CD4-positive, alpha-beta T cell (primary cell): ENCODE measurements at regions not wholly inside any gene's neighbourhood (a gene's known extent, or its start where the extent isn't known, plus 50 kb on each side); places are given as distances from the start of the nearest gene placed in this dataset.

Experiments
- ATAC-seq: fragments of 200-7000 bp; cut with Tn5 transposase; one replicate; pipeline ENCODE4 v1.10.0; 2022; ENCODE audit warnings: mild to moderate bottlenecking; ENCODE audit not compliant: poor library complexity
- CTCF ChIA-PET: fragments of 350-600 bp; sonication (Branson Sonifier 250); formaldehyde crosslinking; loops from one replicate; lab custom pipeline; 2021; ENCODE audit warnings: antibody characterized with exemption, inconsistent platforms; lab: Charles Lee
- POLR2A ChIA-PET: fragments of 350-600 bp; sonication (Branson Sonifier 250); formaldehyde crosslinking; loops from one replicate; lab custom pipeline; 2021; ENCODE audit warnings: antibody characterized with exemption, inconsistent platforms; lab: Charles Lee
- DNase-seq, 14 experiments: peaks; one replicate each; pipeline ENCODE4 v3.0.0-alpha.2; 2013 to 2020; ENCODE audit warnings: mixed read lengths in 2 of 14
- H3K27ac ChIP-seq, 2 donors: one replicate each; pipeline versions ENCODE4 v1.5.1 to v1.7.0; 2013; ENCODE audit warnings: low read length in 2 of 2, low read depth in 1 of 2, mild to moderate bottlenecking in 1 of 2
- H3K27me3 ChIP-seq, 2 experiments: 1 replicate in 1 of 2; 2 replicates in 1 of 2; pipeline versions ENCODE4 v1.6.1 to v1.7.0; 2013; ENCODE audit warnings: low read length in 2 of 2, control low read depth in 1 of 2, mild to moderate bottlenecking in 1 of 2, moderate library complexity in 1 of 2; ENCODE audit not compliant: insufficient read depth in 2 of 2, control insufficient read depth in 1 of 2
- H3K36me3 ChIP-seq: one replicate; pipeline ENCODE4 v1.6.1; 2013; ENCODE audit warnings: low read length, control low read depth; ENCODE audit not compliant: insufficient read depth
- H3K4me1 ChIP-seq: one replicate; pipeline ENCODE4 v1.6.1; 2013; ENCODE audit warnings: low read length, control low read depth; ENCODE audit not compliant: insufficient read depth
- H3K4me3 ChIP-seq: one replicate; pipeline ENCODE4 v1.5.1; 2013; ENCODE audit warnings: mild to moderate bottlenecking, low read length, moderate library complexity
- H3K9me3 ChIP-seq, 2 experiments: 1 replicate in 1 of 2; 2 replicates in 1 of 2; pipeline versions ENCODE4 v1.6.1 to v1.7.0; 2013; ENCODE audit warnings: low read length in 2 of 2, mild to moderate bottlenecking in 2 of 2, control low read depth in 1 of 2, moderate library complexity in 1 of 2; ENCODE audit not compliant: control insufficient read depth in 1 of 2, insufficient read depth in 1 of 2
- H3K27ac Mint-ChIP-seq: one replicate; pipeline ENCODE4 v1.8.0; 2020; ENCODE audit warnings: mixed read lengths
- H3K27me3 Mint-ChIP-seq: one replicate; pipeline ENCODE4 v1.8.0; 2021; ENCODE audit warnings: mixed read lengths
- H3K36me3 Mint-ChIP-seq: one replicate; pipeline ENCODE4 v1.8.0; 2021; ENCODE audit warnings: low read depth, mixed read lengths
- H3K4me1 Mint-ChIP-seq: one replicate; pipeline ENCODE4 v1.8.0; 2021; ENCODE audit warnings: low read depth, mixed read lengths
- H3K4me3 Mint-ChIP-seq: one replicate; pipeline ENCODE4 v1.8.0; 2020; ENCODE audit warnings: mild to moderate bottlenecking, mixed read lengths
- H3K9me3 Mint-ChIP-seq: one replicate; pipeline ENCODE4 v1.8.0; 2020; ENCODE audit warnings: mixed read lengths
- CTCF ChIP-seq: fragments of 200-600 bp; IDR thresholded peaks from one replicate; pipeline ENCODE4 v1.8.0; 2022; ENCODE audit warnings: antibody characterized with exemption, mild to moderate bottlenecking
- intact Hi-C, 2 experiments: fragments of 100-400 bp; cut with DNase I in 1 of 2; cut with micrococcal nuclease in 1 of 2; formaldehyde crosslinking; loops; one replicate each; pipeline versions ENCODE4 v1.15.1 to v1.9.0; 2023 to 2025; cut with DNase I, micrococcal nuclease

- Mint-ChIP-seq H3K4me1 (no peaks in the 10 kb centered on the region), H3K4me3 (no peak overlapping the region), H3K27ac (no peak overlapping the region), H3K27me3 (no peaks in the 10 kb centered on the region), H3K36me3 (no peaks in the 10 kb centered on the region), H3K9me3 (no peaks in the 10 kb centered on the region)
- H3K27ac ChIP-seq: no peak overlapping the region
- CTCF ChIA-PET: no interaction called here
- ATAC-seq (no peak), DNase-seq (no peak)
- H3K4me1 ChIP-seq: no peaks in the 10 kb centered on the region
- POLR2A ChIA-PET: no interaction called here
- no peak overlapping the region for H3K4me3 ChIP-seq
- TF ChIP-seq CTCF: no peak
- no peaks in the 10 kb centered on the region for H3K36me3 ChIP-seq
- intact Hi-C loops: no loop called here
- H3K27me3 ChIP-seq: no peaks in the 10 kb centered on the region
- H3K9me3 ChIP-seq: no peaks in the 10 kb centered on the region
Measured at GRCh38 chr10:78771808-78772455, 296.8 kb upstream of the ZMIZ1 start.

GRCh38 chr10:78772486-78772885 is 296.3 kb upstream of the ZMIZ1 start:
- ChIA-PET CTCF (no interaction called here), POLR2A (no interaction called here)
- no peak overlapping the region for H3K4me3 Mint-ChIP-seq
- H3K4me3 ChIP-seq: no peak overlapping the region
- H3K27me3 ChIP-seq: no peaks in the 10 kb centered on the region
- H3K9me3 Mint-ChIP-seq: no peaks in the 10 kb centered on the region
- H3K27me3 Mint-ChIP-seq: no peaks in the 10 kb centered on the region
- no peak overlapping the region for H3K27ac Mint-ChIP-seq
- intact Hi-C loops: no loop called here
- H3K4me1 ChIP-seq: no peaks in the 10 kb centered on the region
- ATAC-seq (no peak), DNase-seq (no peak)
- H3K9me3 ChIP-seq: no peaks in the 10 kb centered on the region
- H3K27ac ChIP-seq: no peak overlapping the region
- no peaks in the 10 kb centered on the region for H3K36me3 ChIP-seq
- no peak for TF ChIP-seq CTCF
- H3K36me3 Mint-ChIP-seq: no peaks in the 10 kb centered on the region
- no peaks in the 10 kb centered on the region for H3K4me1 Mint-ChIP-seq

DNA sequence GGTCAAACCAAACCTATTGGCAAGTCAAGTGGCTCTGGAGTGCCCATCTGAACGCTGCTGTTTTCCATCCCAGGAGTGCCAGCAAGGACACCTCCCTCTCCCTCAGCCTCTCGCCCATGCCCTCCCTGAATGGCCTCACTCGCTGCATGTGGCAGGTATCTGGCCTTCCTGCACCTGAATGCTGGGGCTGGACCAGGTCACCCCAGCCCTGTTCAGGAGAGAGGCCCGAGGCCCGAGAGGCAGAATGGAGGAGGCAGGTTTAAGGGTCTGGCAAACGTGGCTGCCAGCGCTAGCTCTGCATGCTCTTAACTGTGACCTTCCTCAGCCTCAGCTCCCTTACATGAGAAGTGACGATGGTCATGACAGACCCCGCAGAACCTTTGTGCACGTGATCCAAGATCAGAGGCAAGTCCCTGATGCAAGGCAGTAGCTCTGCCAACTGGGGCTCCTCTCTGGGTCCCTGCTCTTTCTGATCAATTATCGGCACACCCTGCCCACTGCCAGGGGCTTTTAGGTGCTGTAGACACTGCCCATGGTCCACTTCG is 295.7 kb upstream of the ZMIZ1 start:
- ChIA-PET CTCF (no interaction called here), POLR2A (no interaction called here)
- H3K36me3 Mint-ChIP-seq: no peaks in the 10 kb centered on the region
- Histone ChIP-seq H3K27me3 (no peaks in the 10 kb centered on the region), H3K4me1 (no peaks in the 10 kb centered on the region), H3K4me3 (no peak overlapping the region), H3K9me3 (no peaks in the 10 kb centered on the region), H3K36me3 (no peaks in the 10 kb centered on the region), H3K27ac (no peak overlapping the region)
- H3K4me3 Mint-ChIP-seq: no peak overlapping the region
- ATAC-seq: no peak
- peak in 1 of 14 experiments; percentile 16 for DNase-seq
- no peaks in the 10 kb centered on the region for H3K4me1 Mint-ChIP-seq
- H3K27ac Mint-ChIP-seq: no peak overlapping the region
- intact Hi-C loops: no loop called here
- no peak for TF ChIP-seq CTCF
- no peaks in the 10 kb centered on the region for H3K9me3 Mint-ChIP-seq
- H3K27me3 Mint-ChIP-seq: no peaks in the 10 kb centered on the region
